NCI-H2107 treated with DMSO at 0.1 percent for 48 hours (cell line): ENCODE measurements at regions not wholly inside any gene's neighbourhood (a gene's known extent, or its start where the extent isn't known, plus 50 kb on each side); places are given as distances from the start of the nearest gene placed in this dataset.

Source experiments
- DNase-seq: peaks from one replicate; lab custom pipeline; 2025; ENCODE audit not compliant: unreplicated experiment; lab: John Stamatoyannopoulos, UW

GRCh38 chr5:34526682-34527305 is 129.3 kb upstream of the RAI14 start:
- DNase-seq, result no peak

- no peak for DNase-seq
These were observed 126.4 kb upstream of the RAI14 start for GRCh38 chr5:34529581-34530331.

GRCh38 chr5:34530637-34531036 is 125.5 kb upstream of the RAI14 start:
- DNase-seq, result no peak

GRCh38 chr5:34531751-34532360 is 124.3 kb upstream of the RAI14 start:
- no peak for DNase-seq

- DNase-seq, result no peak
These were observed 122.3 kb upstream of the RAI14 start for GRCh38 chr5:34533582-34534522.

- no peak for DNase-seq
These were observed 121.5 kb upstream of the RAI14 start for GRCh38 chr5:34534523-34535103.

- no peak for DNase-seq
These were observed 120.7 kb upstream of the RAI14 start for GRCh38 chr5:34535433-34535832.

- DNase-seq, result no peak
These were observed 120.0 kb upstream of the RAI14 start for GRCh38 chr5:34535944-34536623.

- DNase-seq, result no peak
These were observed 119.4 kb upstream of the RAI14 start for GRCh38 chr5:34536699-34537098.

GRCh38 chr5:34538026-34538672 is 118.0 kb upstream of the RAI14 start:
- DNase-seq, result no peak

- DNase-seq, result no peak
These were observed 116.9 kb upstream of the RAI14 start for GRCh38 chr5:34539183-34539582.

GRCh38 chr5:34541067-34541466 is 115.1 kb upstream of the RAI14 start:
- DNase-seq, result no peak

GRCh38 chr5:34542818-34543217 is 113.3 kb upstream of the RAI14 start:
- DNase-seq, result no peak

GRCh38 chr5:34543687-34544086 is 112.4 kb upstream of the RAI14 start:
- DNase-seq, result no peak

- no peak for DNase-seq
These were observed 111.7 kb upstream of the RAI14 start for GRCh38 chr5:34544403-34544802.

- no peak for DNase-seq
These were observed 111.0 kb upstream of the RAI14 start for GRCh38 chr5:34545164-34545563.

GRCh38 chr5:34545626-34546025 is 110.5 kb upstream of the RAI14 start:
- DNase-seq, result no peak

- no peak for DNase-seq
These were observed 108.6 kb upstream of the RAI14 start for GRCh38 chr5:34547300-34548085.

- no peak for DNase-seq
These were observed 108.1 kb upstream of the RAI14 start for GRCh38 chr5:34548086-34548403.
